Superior temporal gyrus (tissue), 1 donor: ENCODE measurements at regions not wholly inside any gene's neighbourhood (a gene's known extent, or its start where the extent isn't known, plus 50 kb on each side); places are given as distances from the start of the nearest gene placed in this dataset.

Source experiments
- DNase-seq: peaks from one replicate; pipeline ENCODE4 v3.0.0-alpha.2; 2016; ENCODE audit errors: extremely low spot score

DNA sequence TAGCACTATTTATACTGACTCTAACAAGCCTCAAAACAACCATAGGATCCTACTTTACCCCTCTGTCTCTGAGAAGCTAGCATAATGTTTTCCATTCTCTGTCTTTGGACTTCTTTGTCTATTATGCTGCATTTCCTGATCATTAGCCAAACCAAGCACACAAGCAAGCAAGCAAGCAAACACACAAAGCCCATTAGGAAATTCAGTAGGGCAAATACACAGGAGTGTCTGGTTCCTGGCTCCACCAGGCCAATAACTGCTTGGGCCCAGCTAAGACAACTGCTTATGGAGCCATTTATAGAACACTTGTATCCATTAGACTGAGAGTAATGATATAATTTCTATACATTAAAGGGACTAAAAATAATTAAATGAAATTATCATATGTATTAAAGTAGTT, 952.9 kb upstream of the EPHA7 start:
- DNase-seq = peak; percentile 88

DNA sequence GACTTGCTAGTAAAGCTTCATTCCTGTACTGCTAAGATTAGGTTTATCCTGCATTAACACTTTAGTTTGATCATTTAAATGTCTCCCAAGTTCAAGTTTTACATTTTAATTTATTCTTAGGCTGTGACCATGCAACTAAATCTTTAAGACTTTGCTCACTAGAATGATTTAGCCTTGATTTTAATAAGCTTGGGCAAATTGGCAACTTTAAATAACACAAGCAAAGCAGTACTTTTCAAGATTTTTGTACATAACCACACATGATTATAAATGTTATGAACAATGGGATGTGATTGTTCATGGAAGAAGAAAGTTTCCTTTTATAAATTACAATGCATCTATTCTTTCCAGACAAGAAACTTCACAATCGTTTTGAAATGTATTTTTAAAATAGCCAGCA, 948.0 kb upstream of the EPHA7 start:
- DNase-seq = peak; percentile 71

DNA sequence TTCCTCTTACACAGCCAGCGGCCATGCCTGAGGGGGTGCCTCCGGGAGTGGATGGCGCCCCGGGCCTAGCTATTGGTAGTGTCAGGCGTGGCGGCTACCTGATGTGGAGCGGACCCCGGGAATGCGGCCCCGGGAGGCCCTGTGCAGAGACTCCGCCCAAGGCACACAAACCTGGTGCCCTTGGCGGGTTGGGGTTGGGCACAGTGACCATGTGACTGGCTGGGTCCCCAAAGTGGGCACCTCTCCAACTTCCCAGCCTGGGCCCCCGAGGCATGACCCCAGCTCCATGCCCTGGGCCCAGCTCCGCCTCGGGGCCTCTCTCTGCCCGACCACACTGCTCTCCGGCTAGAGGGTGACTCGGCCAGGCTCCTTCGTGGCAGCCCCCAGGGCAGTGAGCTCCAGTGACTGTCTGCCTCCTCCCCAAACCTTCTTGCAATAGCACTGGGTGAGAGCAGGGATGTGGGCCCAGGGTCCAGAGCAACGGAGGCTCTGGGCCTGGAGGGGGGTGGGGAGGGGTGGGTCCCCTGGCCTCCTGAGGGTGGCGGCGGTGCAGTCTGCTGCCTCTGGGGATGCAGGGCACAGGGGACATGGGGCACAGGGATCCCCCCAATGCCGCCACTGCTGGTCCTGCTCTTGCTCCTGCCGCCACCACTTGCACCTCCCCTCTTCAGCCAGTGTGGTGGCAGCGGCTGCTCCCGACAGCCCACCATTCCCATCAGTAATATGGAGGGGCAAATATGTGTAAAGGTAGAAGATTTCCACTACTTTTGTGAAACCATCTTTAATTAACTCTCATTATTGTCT, 942.9 kb upstream of the EPHA7 start:
- no peak for DNase-seq

DNA sequence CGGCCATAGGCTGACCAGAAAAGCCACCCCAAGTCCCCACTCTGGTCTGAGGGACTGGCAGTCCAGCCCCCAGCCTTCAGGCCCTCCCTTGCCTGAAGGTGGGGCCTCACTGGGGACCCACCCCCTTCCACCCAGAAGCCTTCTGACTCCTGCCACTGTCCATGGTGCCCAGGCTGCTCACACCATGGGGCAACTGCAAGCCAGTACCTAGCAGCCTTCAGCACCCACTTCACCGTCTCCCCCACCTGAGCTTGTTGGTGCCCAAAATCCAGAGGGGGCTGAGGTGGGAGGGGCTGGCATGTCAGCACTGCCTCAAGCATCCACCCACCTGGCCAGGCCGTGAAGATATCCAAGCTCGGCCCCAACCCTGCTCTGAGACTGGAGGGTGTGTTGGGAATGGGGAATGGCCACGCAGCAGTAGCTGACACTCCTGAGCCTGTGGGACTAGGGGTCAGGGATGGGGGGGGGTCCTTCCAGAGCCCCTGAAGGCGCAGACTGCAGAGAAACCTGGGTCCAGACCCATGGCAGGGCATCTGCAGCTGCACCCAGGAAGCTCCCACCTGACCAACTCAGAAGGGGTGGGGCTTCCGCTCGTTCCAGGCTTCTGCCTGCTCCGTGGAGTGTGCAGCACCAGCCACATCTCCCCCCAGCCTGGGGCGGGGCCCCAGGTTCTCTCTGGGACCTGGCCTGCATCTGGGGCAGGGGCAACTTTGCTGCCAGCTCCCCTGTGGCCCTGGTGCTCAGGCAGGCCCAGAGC, 942.1 kb upstream of the EPHA7 start:
- no peak for DNase-seq

DNA sequence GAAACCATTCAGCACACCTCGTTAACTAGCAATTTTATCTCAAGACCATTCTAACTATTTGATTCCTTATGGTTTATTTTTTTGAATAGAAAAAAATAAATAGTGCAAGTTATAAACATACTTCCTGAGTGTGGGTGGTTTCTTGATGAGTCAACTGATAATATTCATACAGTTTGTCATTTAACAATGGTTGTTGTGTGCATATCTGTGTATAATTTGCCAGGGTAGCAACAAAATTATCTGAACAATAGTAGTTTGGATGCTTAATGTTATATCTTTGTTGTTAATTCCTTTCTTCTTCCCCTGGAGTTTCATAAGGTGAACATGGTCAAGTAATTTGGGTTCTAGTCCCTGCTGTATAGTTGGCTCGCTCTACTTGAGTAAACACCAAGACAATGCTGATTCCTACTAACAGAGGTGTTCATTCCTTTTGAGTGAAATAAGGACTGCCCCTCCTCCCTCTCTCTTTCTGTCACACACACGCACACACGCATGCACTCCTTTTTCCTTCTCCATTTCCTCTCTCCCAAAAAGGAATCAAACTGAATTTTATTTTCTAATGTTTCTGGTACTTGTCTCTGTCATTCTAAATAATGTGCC, 938.1 kb upstream of the EPHA7 start:
- DNase-seq = no peak

DNA sequence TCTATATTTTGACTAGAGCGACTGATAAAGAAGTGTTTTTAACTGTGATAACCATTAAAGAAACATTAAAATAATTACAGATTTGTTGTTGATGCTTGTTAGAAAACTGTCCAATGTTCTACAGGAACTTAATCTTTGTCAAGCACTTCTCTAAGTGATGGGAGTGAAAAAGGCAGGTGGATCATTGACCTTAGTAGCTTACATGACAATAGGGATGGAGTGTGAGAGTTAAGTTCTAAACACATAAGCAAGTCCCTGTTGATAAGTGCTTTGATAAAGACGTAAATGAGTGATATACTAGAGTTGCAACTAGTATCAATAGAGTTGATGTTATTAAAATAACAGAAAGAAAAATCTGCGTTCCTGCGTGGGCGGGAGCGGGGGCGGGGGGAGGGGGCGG, 931.5 kb upstream of the EPHA7 start:
- DNase-seq = no peak

DNA sequence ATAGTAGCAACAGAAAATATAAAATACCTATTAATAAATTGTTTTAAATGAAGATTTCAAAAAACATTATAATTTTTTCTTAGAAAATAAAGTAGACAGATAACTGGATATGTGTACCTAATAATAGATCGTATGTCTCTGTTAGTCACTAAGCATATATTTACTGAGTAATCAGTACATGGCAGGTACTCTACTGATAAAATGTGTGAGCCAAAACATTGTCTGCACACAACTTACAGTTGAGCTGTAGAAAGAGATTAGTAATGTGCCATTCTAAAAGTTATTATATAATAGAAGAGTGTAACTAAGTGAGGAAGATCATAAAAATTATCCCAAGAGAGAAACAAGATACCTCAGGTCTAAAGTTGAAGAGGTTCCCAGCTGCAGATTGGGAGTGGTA, 929.9 kb upstream of the EPHA7 start:
- DNase-seq = no peak

DNA sequence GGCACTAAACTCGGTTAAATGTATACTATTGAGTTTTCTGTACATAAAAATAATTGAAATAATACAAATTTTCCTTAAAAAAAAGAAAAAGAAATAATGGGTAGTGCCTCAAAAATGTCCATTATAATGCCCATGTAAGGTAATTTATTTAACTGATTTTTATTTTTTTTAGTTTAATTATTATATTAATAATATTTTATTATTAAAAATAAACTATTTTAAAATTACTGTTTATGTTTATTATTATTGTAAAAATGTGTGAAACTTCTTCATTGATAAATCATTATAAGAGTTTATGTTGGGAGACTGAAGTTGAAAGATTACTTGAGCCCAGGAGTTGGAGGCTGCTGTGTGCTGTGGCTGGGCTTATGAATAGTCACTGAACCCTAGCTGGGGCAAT, 925.5 kb upstream of the EPHA7 start:
- DNase-seq = no peak

DNA sequence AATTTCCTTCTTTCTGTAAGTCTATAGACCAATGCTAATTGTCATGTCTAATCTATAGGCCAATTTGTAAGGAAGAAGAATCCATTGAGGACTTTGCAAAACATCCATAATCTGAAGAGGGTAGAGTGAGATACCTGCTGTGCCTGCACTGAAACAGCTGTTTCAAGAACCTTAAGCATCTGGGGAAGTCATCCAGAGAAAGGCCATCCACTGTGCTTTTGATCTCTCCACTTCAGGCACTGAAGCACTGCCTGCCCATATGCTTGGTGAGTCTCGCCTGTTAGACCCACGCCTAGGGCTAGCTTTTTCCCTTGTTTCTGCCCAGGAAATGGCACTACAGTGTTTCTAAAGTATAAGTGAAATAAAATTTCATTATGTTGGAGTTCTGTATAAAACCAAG, 921.8 kb upstream of the EPHA7 start:
- DNase-seq = no peak

DNA sequence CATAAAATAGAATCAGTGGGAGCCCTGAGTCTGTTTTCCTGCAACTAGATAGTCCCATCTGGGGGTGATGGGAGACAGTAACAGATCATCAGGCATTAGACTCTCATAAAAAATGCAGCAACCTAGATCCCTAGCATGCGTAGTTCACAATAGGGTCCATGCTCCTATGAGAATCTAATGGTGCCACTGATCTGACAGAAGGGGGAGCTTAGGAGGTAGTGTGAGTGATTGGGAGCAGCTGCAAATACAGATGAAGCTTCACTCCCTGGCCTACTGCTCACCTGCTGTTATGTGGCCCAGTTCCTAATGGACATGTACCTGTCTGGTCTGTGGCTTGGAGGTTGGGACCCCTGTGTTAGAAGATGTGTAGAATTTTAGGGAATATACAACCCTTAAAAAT, 904.5 kb upstream of the EPHA7 start:
- no peak for DNase-seq

DNA sequence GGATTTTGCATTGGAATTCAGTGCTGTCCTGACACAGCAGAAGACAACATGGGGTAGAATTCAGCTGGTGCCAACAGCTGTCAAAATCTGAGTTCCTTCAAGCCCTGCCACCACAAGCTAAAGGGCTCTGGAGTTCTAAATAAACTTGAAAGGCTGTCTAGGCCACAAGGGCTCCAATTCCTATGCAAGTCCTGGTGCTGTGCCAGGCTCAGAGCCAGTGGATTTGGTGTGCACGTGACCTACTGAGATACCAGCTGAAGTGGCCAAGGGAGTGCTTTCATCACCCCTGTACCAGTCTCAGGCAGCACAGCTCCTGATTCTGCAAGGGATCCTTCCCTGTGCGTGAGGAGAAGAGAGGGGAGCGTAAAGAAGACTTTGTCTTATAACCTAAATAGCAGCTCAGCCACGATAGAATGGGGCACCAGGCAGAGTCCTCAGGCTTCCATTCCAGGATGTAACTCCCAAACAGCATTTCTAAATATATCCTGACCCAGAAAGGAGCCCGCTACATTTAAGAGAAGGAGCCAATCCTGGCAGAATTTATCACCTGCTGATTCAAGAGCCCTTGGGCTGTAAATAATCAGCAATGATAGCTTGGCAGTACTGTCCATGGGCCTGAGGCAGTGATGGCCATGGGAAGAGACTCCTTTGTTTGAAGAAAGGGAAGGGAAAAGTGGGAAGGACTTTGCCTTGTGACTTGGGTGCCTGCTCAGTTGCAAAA, 881.2 kb upstream of the EPHA7 start:
- no peak for DNase-seq

DNA sequence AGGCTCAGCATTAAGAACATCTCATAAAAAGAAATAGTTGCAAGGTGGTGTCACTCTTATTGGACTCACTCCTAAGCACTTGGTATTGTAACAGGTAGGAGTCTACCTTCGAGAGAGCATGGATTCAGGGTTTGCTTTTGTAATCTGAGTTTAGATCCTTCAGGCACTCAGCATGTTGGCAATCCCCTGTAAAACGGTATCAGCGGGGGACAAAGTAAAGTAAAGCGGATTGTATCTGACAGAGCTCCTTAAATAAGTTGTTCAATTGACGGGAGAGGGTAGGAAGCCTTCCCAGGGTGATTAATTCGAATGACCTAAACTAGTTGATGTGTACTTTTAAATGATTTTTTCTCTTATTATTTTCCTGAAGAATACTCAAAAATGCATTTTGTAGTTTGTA, 869.8 kb upstream of the EPHA7 start:
- DNase-seq = no peak

DNA sequence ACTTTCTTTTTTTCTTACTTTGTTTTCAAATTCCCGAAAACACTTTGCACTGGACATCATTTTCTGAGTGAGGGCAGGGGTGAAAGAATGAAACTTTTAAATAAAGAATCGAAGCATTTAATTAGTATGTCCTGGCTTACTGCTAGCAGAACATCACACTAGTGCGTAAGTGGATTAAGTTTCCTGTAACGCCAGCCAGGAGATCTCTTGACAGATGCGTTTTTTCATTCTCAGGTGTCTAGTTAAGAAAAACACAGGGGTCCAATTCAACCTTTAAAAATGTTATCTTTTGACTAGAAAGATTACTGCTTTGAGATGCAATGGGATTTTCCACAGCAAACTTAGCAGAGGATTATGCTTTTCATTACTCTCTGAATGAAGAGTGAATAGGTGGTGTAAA, 858.8 kb upstream of the EPHA7 start:
- DNase-seq = no peak

DNA sequence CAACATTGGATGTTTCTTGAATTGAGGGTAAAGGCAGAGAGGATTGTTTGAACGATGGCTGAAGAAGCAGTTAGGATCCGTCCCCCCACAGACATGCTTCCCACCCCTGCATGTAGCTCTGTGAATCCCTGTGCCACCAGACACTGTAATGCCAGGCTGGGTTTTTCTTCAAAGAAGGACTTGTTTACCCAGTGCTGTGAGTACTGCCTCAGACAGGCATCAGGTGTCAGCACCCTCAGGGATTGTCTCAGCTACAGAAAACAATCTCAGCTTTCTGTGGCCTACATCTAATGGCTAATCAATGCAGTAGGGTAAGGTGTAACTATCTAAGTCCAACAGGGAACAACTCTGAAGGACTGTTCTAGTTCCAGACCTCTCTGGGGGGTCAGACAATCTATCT, 853.0 kb upstream of the EPHA7 start:
- DNase-seq = no peak

DNA sequence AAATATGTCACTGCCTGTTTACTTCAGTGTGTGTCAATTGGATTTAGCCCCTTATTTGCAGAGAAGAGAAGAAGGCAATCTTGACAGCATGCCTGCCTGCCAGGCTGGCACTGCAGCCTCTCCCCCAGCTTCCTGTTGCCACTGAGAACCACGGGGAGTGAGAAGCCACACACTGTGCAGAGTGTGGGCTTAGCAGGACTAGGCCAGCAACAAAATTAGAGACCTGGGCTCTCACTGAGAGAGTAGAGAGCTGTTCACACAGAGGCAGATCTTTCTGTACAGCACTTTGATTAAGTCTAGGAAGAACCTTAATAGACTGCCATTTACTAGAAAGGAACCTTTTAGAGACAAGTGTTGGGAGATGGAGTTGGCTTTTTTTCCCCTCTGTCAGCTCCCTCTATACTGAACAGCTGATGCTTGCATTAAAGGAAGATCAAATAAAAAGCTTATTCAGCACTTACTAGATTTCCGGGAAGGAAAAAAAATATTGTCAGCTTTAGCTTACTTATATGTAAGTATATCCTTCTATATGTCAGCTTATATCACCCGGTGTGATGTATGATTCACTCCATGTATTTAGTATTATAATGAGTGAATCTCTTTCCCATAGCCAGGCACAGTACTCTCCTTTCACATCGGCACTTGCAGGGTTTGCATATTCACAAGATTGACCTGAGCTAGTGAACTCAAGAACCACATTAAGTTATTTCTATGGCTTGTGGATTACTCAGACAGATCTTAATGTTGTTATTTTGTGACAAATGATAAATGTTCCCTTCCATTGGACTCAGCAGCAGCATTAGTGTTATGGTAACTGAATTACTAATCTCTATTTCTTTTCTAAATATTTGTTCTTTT, 851.0 kb upstream of the EPHA7 start:
- no peak for DNase-seq

DNA sequence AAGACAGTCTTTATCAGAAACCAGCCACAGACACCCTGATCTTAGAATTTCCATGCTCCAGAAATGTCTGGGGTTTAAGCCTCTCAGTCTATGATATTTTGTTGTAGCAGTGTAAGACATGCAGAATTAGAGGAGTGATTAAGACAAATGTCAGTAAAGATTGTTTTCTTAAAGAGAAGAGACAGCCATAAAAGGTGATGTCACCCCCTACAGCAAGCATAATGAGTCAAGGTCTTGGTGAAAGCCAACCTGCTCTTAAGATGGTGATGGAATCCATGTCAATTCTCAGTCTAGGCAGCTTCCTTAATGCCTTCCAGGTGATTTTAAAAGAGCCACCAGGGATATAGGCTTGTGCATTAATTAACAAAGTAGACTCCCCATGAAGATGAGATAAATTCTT, 849.9 kb upstream of the EPHA7 start:
- no peak for DNase-seq

DNA sequence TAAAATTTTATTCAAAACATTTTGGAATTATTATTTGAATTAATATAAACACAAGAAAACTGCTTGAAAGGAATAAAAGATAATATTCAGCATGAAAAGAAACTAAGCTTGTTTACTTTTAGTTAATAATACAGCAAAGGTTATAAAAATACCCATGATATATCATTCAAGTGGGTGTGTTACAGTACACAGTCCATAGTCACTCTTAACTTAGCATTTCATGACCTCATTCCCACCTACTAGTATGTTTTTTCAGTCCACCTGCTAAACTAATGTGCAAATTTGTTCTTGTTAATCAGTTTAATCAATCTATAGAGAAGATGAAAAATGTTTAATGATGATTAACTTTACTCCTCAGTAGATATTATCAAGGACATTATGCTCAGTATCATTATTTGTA, 841.4 kb upstream of the EPHA7 start:
- no peak for DNase-seq

DNA sequence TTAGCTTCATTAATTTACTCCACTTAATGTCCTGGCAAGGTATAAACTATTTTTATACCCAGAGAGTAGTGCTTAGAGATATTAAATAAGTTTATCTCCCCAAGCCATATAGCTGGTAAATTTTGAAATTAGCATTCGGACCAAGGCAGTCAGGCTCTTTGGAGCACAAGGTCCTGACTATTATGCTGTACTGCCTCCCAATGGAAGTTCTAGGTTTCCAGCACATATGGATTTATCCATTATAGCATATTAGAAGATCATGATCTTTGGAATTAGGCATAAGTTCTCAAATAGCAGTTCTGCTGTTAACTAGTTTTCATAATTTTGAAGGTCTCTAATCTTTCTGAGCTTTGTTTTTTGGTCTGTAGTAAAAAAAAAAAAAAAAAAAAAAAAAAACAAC, 835.3 kb upstream of the EPHA7 start:
- peak; percentile 59 for DNase-seq

DNA sequence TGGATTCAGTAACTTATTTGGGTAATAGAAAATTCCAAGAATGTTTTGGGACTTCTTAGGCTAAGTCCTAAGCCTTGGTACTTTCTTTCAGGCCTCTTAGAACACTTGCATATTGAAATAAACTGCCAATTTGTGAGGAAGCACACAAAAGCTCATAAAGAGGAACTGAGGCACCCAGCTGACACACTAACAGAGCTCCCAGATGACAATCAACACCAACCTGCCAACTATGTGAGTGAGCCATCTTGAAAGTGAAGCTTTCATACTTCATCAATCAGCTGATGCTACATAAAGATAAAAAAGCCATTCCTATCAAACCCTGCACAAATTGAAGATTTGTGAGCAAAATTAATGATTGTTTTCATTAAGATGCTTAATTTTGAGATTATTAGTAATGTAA, 832.5 kb upstream of the EPHA7 start:
- DNase-seq = no peak

DNA sequence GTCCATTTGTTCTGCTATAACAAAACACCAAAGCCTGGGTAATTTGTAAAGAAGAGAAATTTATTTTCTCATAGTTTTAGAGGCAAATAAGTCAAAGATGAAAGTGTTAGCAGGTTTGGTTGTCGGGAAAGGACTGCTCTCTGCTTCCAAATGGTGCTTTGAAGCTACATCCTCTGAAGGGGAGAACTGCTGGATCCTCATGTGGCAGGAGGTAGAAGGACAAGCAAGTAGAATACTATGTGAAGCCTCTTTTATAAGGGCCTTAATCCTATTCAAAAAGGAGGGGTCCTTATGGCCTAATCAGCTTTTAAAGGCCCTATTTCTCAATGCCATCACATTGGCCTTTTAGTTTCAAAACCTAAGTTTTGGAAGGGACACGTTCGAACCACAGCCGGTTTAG, 826.0 kb upstream of the EPHA7 start:
- no peak for DNase-seq

DNA sequence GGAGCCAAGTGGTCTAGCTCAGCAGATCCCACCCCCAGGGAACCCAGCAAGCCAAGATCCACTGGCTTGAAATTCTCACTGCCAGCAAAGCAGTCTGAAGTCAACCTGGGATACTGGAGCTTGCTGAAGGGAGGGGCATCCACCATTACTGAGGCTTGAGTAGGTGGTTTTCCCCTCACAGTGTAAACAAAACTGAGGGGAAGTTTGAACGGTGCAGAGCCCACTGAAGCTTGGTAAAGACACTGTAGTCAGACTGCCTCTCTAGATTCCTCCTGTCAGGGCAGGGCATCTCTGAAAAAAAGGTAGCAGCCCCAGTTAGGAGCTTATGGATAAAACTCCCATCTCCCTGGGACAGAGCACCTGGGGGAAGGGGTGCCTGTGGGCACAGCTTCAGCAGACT, 819.5 kb upstream of the EPHA7 start:
- no peak for DNase-seq
